ENCODE measurements at regions not wholly inside any gene's neighbourhood (a gene's known extent, or its start where the extent isn't known, plus 50 kb on each side); places are given as distances from the start of the nearest gene placed in this dataset.

DNA sequence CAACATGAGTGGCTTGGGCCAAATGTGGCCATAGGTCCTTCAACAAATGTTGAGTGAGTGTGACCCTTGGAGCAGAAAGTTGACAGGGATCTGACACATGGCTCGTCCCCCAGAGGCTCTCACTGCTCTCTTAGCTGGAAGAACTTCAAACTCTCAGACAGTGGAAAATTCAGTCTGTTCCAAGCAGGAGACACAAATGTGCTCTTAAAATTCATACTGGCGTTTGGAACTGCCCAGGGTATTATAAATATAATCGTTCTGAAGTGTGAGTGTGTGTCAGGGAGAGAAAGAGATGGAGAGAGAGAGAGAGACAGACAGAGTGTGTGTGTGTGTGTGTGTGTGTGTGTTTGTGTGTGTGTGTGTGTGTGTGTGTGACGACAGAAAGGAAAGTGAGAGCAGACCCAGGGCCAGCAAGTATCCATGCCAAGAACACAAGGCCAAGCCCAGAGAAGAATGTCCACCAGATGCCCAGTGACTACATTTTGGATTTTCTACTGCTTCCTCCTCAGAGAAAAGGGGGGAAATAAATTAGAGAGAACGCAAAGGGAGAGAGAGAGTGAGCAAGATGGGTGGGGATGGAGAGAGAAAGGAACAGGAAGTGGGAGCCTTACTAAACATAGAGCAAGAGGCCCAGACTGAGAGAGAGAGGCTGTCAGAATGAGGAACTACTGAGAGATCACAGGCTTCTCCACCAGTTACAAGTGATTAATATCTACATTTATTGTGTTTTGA, 193.6 kb upstream of the NUDT4 start:
- peak; percentile 87 for DNase-seq

DNA sequence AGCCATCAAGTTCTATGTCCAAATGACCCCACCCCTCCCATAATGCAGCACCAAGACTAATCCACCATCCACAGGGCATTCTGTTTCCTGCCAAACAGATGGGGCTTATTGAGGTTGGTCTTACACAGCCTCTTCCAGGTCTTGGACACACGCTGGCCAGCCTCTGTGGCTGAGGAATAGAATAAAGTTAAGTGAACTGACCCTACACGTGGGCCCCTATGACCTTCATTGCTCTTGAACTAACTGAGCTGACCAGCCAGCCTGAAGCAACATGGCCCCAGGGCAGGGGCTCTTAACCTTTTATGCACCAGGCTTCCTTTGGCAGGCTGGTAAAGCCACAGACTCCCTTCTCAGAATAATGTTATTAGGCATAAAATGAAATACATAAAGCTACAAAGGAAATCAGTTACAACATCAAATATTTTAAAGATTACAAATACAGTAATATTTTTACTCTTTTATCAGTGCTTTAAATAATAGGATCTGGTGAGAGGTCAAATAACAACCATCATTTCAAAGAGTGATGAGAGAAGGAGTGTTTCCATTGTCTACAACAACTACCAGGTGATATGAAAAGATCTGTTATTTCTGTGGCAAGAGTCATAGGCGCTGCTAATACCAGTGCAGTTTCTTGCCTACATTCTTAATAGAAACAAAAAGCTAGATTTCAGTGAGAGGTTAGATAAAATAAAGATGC, 192.9 kb upstream of the NUDT4 start:
- peak; percentile 87 for DNase-seq

DNA sequence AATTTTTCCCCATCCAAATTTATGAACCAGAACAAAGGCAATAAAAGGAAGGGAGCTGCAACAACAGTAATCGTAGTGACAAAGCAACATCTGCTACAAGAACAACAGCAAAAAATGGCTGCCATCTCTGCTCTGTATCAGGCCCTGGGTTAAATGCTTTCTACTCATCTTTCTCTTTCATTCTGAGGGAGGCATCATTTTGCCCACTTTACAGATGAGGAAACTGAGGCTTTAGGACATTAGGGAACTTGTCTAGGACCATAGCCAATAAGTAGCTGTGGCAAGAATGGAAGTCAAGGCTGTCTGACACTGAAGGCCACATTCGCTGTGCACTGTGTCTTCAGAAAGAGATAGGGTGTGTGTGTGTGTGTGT, 192.4 kb upstream of the NUDT4 start:
- no peak for DNase-seq

DNA sequence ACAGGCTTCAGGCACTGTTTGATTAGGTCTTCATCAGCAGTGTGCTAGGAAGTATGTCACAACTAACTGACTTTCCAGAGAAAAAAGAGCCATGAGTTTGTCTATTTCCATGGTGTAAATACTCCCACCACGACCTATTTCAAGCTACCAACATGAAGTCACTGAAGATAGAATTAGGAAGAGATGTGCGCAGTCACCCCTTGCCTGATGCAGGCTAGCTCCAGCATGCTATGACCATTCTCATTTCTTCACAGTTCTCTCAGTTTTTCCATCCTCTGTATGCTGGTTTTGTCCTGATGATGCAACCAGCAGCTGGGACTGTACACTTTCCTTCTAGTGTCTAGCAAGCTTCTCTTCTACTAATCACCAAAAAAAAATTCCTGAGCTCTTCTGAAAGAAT, 191.6 kb upstream of the NUDT4 start:
- DNase-seq, result no peak

DNA sequence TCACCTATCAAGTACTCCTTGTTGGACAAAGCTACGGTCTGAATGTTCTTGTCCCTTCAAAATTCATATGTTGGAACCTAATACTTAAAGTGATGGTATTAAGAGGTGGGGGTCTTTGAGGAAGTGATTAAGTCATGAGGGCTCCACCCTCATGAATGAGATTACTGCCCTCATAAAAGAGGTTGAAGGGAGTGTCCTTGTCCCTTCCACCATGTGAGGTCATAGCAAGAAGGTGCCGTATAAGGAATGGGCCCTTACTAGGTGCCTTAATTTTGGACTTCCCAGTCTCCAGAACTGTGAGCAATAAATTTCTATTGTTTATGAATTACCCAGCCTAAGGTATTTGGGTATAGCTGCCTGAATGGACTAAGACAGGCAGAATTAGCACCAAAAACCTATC, 191.1 kb upstream of the NUDT4 start:
- no peak for DNase-seq

DNA sequence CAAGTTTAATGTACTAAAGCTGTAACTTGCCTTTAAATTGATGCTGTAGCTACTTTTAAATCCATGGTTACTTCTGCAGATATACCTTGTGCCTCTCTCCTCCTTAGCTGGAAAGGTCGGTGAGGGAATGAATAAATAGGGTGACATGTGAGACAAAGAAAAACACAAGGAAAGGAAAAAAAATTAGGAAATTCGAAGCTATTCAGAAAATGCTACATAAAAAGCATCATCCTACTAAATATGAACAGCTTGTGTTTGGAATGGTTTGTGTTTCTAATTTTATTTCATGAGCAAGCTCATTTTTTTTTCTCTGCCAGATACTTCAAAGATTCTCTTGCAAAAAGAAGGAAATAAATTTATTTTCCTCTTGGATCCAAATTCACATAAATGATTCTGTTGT, 186.3 kb upstream of the NUDT4 start:
- no peak for DNase-seq

DNA sequence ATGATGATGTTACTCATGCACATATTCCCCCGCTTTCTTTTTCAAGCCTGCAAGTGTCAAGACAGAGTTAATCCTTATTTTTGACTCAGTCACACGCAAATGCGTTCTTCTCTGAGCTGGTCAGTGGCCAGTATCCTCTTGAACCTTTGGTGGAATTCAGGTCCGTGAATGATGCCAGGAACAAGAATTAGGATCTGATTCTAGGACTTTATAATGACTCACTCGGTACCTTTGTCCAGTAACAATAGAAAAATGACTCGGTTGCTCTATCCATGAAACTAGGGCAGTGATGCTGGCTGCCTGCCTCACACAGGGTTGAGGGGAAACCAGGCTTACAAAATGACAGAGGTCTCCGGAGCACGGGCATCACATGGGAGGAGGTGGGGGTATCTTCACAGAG, 185.8 kb upstream of the NUDT4 start:
- no peak for DNase-seq

DNA sequence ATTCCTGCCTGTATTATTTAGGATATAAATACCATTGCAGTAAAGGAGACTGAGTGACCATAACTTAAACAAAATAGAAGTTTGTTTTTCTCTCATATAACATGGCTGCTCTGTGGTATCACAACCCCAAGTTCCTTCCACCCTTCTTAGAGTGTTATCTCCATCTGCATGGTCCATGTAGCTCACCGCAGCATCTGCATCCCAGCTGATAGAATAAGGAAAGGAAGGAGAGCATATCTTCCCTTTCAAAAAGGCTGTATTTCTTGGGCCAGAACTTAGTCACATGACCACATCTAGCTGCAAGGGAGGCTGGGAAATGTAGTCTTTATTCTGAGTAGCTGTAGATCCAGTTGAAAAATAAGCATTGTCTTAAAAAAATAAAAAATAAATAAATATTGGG, 184.8 kb upstream of the NUDT4 start:
- DNase-seq, result no peak

DNA sequence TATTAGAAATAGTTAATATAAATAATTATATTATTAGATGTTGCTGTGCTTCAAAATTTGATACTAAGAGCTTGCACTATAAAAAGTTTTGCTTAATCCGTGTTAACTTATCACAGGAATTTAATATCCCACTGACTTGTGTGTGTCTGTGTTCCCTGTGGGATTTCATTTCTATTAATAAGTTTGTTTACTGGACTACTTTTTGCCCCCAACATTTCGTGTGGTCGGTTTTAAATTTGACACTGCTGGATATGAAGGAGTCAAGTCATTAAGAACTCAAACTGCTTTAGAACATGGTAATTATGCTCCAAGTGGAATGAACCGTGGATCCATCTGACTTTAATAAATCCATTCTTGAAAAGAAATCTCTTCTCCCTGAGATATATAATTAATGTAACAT, 182.2 kb upstream of the NUDT4 start:
- DNase-seq, result no peak

DNA sequence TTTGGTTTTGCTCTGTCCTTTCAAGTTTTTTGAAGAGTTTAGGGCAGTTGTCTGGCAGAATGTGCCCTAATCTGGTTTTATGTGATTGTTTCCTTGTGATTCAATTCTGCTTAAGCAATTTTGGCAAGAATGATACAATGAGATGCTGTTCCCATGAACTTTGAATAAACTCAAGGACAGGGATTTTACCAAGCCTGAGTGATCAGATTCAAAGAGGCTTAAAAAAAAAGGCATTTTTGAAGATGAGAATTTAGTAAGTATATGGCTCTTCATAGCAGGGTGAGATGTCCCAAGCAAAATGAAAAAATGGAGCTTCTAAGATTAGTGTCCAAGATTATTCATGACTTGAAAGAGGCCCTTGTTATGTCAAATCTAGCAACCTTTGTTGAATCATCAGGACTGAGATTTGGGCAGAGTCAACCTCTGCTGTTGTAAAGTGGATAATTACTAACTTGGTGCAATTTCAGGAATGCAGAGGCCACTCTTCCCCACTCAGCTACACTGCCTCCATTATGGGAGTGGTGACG, 180.6 kb upstream of the NUDT4 start:
- no peak for DNase-seq

DNA sequence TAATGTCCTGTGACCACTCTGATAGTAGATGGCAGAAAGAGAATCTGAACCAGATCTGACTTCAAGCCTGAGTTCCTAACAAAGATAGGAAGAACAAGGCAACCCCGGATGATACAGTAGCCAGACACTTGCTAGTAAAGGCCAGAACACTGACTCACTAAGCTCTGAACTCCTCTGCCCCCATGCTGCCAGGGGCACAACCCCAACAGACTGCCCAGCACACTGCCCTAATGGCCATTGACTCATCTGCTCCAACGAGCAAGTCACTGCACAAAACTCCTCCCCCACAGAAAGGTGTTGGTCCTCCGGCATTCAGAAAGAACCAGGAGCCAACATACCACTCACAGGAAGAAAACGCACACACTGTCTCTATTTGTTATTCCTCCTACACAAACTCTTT, 179.6 kb upstream of the NUDT4 start:
- no peak for DNase-seq

DNA sequence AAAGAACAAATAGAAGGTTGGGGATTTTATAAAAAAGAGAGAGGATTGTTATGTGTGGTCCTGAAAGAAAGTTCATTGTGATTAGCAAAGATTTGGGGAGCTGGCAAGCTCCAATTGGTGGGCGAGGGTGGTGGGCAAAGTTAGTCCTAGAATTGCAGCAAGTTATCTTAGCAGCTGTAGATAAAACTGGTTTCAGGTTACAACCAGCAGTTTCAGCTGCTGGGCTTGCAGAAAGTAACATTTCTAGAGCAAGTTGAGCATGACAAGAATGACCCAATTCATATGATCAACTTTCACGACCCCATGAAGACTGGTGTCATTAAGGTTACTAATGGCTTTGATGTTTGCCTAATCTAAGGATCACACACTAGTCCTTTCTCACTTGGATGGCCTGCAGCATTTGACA, 177.9 kb upstream of the NUDT4 start:
- DNase-seq, result no peak

DNA sequence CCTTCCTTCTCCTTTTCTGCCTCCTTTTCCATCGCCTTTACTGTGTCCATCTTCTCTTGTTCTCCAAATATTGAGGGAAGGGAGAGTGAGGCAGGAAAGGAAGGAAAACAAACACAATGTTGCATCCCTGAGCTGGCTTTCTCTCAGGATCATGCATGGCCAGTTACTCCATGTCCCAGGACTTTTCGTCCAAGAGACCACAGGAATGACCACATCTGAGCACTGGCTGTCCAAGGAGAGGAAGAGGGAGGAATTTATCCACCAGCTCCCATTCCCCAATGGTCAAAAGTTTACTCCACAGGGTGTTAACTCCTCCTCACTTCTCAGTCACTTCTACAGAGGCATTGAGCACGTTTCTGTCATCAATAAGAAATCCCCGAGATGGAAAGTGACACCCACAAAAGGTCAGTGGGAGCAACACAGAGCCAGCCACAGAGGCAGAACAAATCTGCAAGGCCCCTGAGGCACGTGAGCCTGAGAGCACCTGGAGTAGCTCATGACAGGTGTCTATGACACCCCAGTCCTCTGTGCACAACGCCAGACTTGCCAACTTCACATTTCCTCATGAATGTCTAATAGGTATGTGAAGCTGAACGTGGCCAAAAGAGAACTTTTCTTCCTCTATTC, 177.3 kb upstream of the NUDT4 start:
- no peak for DNase-seq

DNA sequence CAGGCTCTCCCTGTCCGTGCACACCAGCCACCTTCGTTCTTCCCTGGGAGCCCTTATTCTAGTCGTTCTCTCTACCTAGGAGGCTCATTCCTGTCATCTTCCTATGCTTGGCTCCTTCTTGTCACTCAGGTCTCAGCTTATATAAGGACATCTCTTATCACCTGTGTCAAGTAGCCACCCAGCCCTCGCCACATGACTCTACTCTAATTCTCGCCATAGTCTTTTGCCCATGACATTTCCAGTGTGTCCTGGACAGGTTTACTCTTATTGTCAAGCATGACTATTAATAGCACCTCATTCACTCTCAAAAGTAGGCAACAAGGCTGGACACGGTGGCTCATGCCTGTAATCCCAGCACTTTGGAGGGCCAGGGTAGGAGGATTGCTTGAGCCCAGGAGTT, 175.7 kb upstream of the NUDT4 start:
- no peak for DNase-seq

DNA sequence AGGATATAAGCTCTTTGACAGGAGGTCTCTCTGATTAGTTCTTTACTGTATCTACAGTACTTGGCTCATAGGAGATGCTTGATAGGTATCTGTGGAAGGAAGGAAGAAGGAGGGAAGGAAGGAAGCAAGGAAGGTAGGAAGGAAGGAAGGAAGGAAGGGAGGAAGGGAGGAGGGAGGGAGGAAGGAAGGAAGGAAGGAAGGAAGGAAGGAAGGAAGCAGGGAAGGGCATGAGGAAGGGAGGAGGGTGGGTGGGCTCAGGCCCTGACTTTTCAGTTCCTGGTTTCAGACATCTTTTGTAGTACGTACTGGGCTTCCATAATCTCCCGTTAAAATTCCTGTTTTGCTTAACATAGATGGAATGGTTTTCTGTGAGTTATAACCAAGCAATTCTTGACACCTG, 175.0 kb upstream of the NUDT4 start:
- DNase-seq, result no peak

DNA sequence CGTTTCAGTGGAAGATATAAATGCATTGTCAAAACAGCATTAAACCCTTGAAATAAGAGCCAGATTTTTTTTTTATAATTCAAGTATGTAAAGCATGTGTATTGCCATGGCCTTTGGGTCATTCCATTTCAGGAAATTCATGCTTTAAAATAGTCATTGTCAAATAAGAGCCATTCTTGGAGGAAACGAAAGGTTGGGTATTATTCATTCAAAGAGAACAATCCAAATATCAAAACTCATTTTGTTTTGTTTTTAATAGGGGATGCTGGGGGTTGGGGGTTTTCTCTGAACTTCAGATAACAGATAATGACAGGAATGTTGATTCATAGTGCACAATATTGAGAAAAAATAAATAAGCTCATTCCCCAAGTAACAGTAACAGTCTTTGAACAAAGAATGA, 174.4 kb upstream of the NUDT4 start:
- no peak for DNase-seq

DNA sequence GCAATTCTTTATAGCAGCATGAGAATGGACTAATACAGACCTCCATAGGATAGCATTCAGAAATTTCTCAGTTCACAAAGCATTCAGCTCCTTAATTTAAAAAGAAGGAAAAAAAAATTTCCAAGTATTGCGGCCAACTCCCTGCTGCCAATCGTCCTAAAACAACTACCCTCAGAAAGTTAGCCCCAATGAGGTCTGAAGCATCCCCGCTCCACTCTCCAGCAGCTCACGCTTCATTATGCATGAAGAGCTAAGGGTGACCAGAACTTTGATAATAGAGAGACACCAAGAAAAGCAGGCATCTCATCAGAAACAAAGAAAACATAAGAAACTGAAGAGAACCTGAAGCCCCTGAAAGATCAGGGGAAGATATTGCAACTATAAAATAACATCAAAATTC, 172.8 kb upstream of the NUDT4 start:
- no peak for DNase-seq

DNA sequence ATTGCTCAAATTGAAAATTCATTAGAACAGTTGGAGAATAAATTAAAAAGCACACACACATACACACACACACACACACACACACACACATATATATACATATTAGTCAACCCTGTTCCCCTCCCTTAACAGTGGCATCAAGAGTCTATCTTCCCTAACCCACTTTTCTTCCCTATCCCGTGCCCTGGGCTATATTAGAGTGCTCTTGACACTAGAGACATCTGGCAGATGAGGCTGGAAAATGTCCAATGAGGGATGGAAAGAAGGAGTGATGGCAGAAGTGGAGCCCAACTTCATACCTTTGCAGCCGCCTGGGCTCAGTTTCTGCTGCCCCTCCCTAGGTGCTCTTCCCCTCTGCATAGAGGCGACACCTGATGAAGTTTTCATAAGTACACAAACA, 172.4 kb upstream of the NUDT4 start:
- no peak for DNase-seq

DNA sequence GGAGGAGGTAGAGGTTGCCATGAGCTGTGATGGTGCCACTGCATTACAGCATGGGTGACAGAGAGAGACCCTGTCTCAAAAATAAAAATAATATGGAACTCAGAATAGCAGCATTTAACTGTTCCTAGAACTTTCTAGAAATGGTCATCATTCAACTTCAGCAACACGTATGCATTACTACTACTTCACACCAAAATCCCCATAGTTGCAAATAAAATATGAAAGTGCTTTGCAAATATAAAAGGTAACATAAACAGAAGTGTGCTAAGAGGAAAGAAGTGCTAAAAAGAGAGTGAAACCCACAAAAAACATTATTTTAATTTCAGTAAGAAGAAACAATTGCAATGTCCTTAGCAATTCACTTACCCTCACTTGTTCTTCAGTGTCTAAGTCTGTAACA, 169.7 kb upstream of the NUDT4 start:
- no peak for DNase-seq

DNA sequence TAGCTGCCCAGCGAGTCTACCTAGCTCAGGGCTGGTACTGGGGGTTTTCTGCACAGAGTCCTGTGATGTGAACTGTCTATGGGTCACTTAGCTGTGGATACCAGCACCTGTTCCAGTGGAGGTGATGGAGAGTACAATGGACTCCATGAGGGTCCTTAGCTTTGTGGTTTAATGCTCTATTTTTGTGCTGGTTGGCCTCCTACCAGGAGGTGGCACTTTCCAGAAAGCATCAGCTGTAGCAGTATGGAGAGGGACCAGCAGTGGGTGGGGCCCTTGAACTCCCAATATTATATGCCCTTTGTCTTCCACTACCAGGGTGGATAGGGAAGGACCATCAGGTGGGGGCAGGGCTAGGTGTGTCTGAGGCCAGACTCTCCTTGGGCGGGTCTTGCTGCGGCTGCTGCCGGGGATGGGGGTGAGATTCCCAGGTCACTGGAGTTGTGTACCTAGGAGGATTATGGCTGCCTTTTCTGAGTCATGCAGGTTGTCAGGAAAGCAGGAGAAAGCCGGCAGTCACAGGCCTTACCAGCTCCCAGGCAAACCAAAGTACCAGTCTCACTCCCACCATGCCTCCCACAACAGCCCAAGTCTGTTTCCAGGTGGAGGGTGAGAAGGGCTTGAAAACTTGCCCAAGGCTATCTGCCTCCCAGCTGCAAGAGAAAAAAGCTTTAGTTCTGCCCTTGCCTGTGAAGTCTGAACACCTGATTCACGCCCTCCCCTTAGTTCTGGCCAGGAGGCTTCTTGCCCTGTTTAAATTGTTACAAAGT, 163.0 kb upstream of the NUDT4 start:
- DNase-seq, result no peak

DNA sequence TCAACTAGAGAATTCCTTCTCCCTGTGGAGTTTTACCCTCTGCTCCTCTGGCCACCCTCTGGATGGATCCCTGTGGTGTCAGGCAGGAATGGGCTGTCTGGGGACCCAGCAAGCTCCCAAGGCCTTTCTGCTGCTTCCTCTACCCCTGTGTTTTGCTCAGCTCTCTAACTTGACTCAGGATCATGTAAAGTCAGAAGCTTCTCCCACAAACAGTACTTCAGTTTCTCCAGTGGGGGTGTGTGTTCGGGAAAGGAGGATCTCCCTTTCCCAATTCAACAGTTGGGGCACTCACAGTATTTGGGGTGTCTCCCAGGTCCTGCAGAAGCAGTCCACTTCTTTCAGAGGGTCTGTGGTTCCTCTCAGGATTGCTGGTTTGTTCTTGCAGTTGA, 162.4 kb upstream of the NUDT4 start:
- DNase-seq, result no peak

DNA sequence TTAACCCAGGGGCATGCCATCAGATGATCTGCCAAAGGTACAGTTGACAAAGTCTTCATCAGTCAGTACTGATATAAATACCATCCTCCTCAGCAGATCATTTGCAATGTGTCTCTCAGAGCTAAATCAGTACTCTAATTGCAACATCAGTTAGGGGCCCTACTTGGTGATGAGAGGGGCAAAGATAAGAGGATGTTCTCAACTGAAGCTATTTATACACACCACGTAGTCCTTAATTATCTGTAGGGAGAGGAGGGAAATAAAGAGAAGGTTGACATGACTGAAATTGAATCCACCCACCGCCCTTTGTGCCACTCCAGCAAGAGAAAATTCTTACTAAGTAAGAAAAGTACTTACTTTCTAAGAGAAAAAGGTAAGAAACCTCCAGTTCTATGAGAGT, 157.8 kb upstream of the NUDT4 start:
- no peak for DNase-seq

DNA sequence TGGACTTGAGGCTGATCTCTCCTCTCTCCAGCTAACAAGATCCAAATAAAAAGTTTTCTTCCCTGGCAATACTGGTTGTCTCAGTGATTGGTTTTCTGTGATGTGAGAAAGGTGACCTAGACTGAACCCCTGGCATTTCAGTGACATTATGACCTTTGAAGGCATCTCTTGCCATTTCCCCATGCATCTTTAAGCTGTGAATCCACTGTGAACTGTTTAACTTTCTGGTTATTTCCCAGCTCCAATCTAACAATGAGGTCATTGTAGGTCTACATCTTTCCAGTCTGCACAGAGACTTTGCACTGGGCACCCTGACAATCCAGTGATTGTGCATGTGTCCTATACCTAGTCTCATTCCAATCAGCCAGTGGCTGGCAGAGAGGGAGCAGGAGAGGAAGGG, 155.9 kb upstream of the NUDT4 start:
- DNase-seq, result no peak

All from KG1 (cell line).